Glutamatergic neuron (in vitro differentiated cells): ENCODE measurements at regions not wholly inside any gene's neighbourhood (a gene's known extent, or its start where the extent isn't known, plus 50 kb on each side); places are given as distances from the start of the nearest gene placed in this dataset.

Experiments used
- DNase-seq: peaks from one replicate; pipeline ENCODE4 v3.0.0; 2022
- H3K27ac Mint-ChIP-seq: one replicate; pipeline ENCODE4 v1.8.0; 2020; ENCODE audit warnings: mild to moderate bottlenecking, mixed read lengths, inconsistent platforms; ENCODE audit not compliant: unreplicated experiment
- H3K27me3 Mint-ChIP-seq: one replicate; pipeline ENCODE4 v1.8.0; 2020; ENCODE audit warnings: mild to moderate bottlenecking, moderate library complexity, mixed read lengths, inconsistent platforms; ENCODE audit not compliant: unreplicated experiment
- H3K36me3 Mint-ChIP-seq: one replicate; pipeline ENCODE4 v1.8.0; 2020; ENCODE audit warnings: mild to moderate bottlenecking, mixed read lengths, inconsistent platforms; ENCODE audit not compliant: unreplicated experiment
- H3K4me1 Mint-ChIP-seq: one replicate; pipeline ENCODE4 v1.8.0; 2020; ENCODE audit warnings: mild to moderate bottlenecking, low read depth, mixed read lengths, inconsistent platforms; ENCODE audit not compliant: unreplicated experiment
- H3K4me3 Mint-ChIP-seq: one replicate; pipeline ENCODE4 v1.8.0; 2020; ENCODE audit warnings: mild to moderate bottlenecking, mixed read lengths, inconsistent platforms; ENCODE audit not compliant: unreplicated experiment
- H3K9me3 Mint-ChIP-seq: one replicate; pipeline ENCODE4 v1.8.0; 2020; ENCODE audit warnings: mild to moderate bottlenecking, moderate library complexity, mixed read lengths, inconsistent platforms; ENCODE audit not compliant: unreplicated experiment
- TF ChIP-seq, protein P1 (sequence below): fragments of 200-600 bp; sonication (generic); IDR thresholded peaks from one replicate; pipeline ENCODE4 v1.5.0; 2021; ENCODE audit not compliant: partially characterized antibody, unreplicated experiment

DNA sequence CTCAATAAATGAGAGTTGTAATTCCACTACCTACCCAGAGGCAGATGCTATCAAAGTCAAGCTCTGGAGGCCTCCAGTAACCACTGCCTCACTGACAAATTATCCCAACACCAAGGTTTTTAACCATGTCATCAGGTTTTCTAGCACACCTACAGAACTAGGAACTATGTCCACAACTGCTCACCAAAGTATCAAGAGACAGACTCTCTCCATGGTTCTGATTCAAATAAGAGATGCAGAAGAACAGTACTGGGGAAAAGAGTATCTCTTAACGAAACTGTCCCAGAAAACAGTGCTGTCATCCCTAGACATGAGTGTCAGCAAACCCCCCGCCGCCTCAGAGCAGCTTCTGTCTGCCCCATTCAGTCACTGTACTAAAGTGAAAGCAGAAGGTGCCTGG, 301.7 kb downstream of the OMA1 start:
- TF ChIP-seq, protein P1, sequence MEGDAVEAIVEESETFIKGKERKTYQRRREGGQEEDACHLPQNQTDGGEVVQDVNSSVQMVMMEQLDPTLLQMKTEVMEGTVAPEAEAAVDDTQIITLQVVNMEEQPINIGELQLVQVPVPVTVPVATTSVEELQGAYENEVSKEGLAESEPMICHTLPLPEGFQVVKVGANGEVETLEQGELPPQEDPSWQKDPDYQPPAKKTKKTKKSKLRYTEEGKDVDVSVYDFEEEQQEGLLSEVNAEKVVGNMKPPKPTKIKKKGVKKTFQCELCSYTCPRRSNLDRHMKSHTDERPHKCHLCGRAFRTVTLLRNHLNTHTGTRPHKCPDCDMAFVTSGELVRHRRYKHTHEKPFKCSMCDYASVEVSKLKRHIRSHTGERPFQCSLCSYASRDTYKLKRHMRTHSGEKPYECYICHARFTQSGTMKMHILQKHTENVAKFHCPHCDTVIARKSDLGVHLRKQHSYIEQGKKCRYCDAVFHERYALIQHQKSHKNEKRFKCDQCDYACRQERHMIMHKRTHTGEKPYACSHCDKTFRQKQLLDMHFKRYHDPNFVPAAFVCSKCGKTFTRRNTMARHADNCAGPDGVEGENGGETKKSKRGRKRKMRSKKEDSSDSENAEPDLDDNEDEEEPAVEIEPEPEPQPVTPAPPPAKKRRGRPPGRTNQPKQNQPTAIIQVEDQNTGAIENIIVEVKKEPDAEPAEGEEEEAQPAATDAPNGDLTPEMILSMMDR: no peak
- Mint-ChIP-seq H3K27ac (no peak overlapping the region), H3K36me3 (no peaks in the 10 kb centered on the region), H3K9me3 (peaks cover 3% of the 10 kb centered on the region), H3K27me3 (peaks cover 3% of the 10 kb centered on the region), H3K4me3 (no peak overlapping the region), H3K4me1 (peaks cover 15% of the 10 kb centered on the region)
- DNase-seq: no peak

DNA sequence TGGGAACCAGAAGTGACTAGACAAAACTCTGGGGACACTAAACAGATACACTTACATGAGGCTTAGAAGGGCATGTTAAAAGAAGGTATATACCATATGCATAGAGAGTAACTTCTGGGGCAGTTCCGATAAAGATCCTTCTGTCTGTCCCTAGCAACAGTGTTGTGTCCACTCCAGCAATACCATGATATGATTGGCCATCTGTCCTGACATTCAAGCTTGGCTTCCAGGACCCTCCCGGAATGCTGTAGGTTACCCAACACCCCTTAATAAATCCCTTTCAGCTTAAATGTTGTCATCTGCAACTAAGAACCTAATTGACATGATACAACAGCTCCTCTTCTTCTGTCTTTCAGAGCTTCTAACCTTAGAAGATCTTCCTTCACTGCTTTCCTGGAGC, 307.7 kb downstream of the OMA1 start:
- Mint-ChIP-seq H3K4me1 (peaks cover 14% of the 10 kb centered on the region), H3K36me3 (no peaks in the 10 kb centered on the region), H3K27me3 (no peaks in the 10 kb centered on the region), H3K9me3 (no peaks in the 10 kb centered on the region), H3K27ac (no peak overlapping the region), H3K4me3 (no peak overlapping the region)
- DNase-seq: no peak
- TF ChIP-seq, protein P1: no peak

DNA sequence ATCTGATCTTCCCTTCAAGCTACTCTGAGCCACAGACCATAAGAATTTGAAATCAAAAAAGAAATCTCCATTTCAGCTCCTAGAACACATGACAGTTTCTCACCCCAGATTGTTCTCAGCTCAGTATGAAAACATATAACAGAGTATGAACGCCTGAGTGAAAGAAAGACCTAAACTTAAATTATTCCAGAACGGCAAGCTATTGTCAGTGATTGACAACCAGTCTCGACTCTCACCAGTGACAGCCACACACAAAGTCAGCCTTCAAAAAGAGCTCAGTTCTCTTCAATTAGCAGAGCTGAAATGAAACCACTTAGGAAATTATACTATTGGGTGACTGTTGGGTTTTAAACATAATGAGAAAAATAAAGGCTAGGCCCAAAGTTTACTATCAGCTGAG, 312.8 kb downstream of the OMA1 start:
- Mint-ChIP-seq H3K4me1 (peaks cover 9% of the 10 kb centered on the region), H3K36me3 (no peaks in the 10 kb centered on the region)
- DNase-seq: no peak

DNA sequence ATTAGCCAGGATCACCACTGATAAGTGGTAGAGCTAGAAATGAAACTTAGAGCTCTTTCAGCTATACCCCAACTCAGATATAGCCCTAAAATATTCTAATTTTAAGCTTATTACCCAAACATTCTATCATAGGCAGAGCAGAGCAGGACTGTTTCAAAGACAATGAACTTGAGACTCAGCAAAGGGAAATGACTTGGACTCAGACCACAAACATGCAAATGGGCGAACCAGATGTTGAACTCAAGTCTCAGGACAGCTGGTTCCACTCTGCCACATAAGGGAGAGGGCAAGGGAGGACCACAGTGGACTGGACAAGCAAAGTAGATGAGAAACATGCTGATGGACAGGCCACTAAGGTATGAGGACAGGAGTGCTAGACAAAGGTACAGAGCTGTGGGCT, 315.3 kb downstream of the OMA1 start:
- Mint-ChIP-seq H3K4me3 (no peak overlapping the region), H3K4me1 (peaks cover 4% of the 10 kb centered on the region), H3K36me3 (no peaks in the 10 kb centered on the region), H3K27me3 (no peaks in the 10 kb centered on the region), H3K9me3 (no peaks in the 10 kb centered on the region), H3K27ac (no peak overlapping the region)
- DNase-seq: no peak
- TF ChIP-seq, protein P1: no peak

More for the DNA sequence above, 312.8 kb downstream of the OMA1 start:
- no peak overlapping the region for H3K27ac Mint-ChIP-seq
- TF ChIP-seq, protein P1: no peak
- no peaks in the 10 kb centered on the region for H3K27me3 Mint-ChIP-seq
- H3K9me3 Mint-ChIP-seq: no peaks in the 10 kb centered on the region
- no peak overlapping the region for H3K4me3 Mint-ChIP-seq

DNA sequence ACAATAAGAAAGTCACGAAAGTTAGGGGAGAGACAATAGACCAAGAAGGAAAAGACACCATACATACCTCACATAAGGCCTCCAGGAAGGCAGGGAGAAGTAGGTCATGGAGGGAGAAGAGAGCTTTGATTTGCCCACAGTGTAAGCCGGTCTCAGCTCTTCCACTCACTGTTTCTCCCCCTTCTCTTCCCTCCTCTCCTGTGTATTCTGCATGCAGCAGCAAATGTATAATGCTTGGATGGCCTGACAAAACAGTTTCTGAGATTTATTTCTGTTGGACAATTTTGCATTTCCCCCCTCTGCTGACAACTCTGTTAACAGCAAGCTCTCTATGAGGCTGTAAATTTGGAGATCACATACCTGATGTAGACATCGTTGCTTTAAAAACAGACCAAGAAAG, 318.9 kb downstream of the OMA1 start:
- TF ChIP-seq, protein P1: no peak
- Mint-ChIP-seq H3K27me3 (no peaks in the 10 kb centered on the region), H3K36me3 (no peaks in the 10 kb centered on the region), H3K9me3 (no peaks in the 10 kb centered on the region), H3K27ac (no peak overlapping the region), H3K4me3 (no peak overlapping the region), H3K4me1 (no peaks in the 10 kb centered on the region)
- no peak for DNase-seq
